AG04450 (cell line): ENCODE measurements at regions not wholly inside any gene's neighbourhood (a gene's known extent, or its start where the extent isn't known, plus 50 kb on each side); places are given as distances from the start of the nearest gene placed in this dataset.

Experiments
- CTCF ChIA-PET: fragments of 300-600, 350-600 bp; formaldehyde crosslinking; extraction: SDS; loops from one replicate; lab custom pipeline; 2022; ENCODE audit warnings: antibody characterized with exemption, inconsistent platforms; lab: Charles Lee
- POLR2A ChIA-PET: fragments of 350-600 bp; formaldehyde crosslinking; extraction: SDS; loops from one replicate; lab custom pipeline; 2021; ENCODE audit warnings: antibody characterized with exemption, inconsistent platforms; lab: Yijun Ruan, JAX
- DNase-seq: peaks from one replicate; pipeline ENCODE4 v3.0.0-alpha.2; 2011; ENCODE audit warnings: low read depth, low spot score
- H3K27ac ChIP-seq: one replicate; pipeline ENCODE4 v1.5.1; 2012; ENCODE audit warnings: low read depth, low read length, control low read depth
- H3K27me3 ChIP-seq: one replicate; pipeline ENCODE4 v1.6.0; 2012; ENCODE audit warnings: low read length; ENCODE audit not compliant: control insufficient read depth, insufficient read depth
- H3K4me3 ChIP-seq: 2 replicates; pipeline ENCODE4 v1.5.1; 2011; ENCODE audit warnings: mild to moderate bottlenecking, low read depth, low read length, control low read depth
- H3K9me3 ChIP-seq: 2 replicates; pipeline ENCODE4 v1.5.1; 2012; ENCODE audit warnings: low read length; ENCODE audit not compliant: control insufficient read depth, insufficient read depth
- CTCF ChIP-seq: IDR thresholded peaks from 2 replicates; pipeline ENCODE4 v1.5.1; 2011; ENCODE audit warnings: low read depth, low read length, control low read depth, inconsistent platforms

DNA sequence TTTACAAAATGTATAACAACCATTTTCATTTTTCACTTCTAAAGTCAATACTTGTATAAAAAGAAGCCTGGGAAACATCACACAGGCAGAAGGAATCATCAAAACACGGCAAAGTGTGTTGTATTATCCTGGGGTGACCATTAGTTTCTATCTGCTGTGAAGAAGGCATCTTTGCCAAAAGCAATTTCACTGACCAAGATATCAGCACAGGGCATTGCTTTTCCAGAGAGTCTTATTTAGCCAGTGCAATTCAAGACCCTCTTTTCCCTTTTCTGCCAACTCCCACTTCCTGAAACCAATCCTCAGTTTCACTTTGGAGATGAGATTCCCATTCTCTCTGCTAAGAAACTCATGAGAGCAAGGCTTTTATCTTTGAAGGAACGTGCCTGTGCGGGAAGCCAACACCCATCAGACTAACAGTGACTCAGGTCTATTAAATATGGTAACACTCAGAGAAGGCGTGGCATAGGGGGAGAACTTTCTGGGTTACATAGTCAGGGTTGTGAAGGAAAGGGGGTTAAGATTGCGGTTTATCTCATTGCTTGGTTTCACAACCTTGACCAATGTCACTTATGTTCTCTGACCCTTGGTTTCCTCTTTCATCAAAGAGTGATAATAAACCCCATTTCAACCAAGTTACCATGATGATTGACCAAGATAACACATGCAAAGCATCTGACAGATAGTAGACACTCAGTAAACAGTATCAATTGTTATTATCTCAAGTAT, 666.9 kb upstream of the KLF4 start:
- H3K4me3 ChIP-seq = no peak overlapping the region
- no peaks in the 10 kb centered on the region for H3K9me3 ChIP-seq
- no peak for DNase-seq
- POLR2A ChIA-PET = no interaction called here
- CTCF ChIA-PET = no interaction called here
- no peak overlapping the region for H3K27ac ChIP-seq
- no peak for TF ChIP-seq CTCF
- H3K27me3 ChIP-seq = no peaks in the 10 kb centered on the region

DNA sequence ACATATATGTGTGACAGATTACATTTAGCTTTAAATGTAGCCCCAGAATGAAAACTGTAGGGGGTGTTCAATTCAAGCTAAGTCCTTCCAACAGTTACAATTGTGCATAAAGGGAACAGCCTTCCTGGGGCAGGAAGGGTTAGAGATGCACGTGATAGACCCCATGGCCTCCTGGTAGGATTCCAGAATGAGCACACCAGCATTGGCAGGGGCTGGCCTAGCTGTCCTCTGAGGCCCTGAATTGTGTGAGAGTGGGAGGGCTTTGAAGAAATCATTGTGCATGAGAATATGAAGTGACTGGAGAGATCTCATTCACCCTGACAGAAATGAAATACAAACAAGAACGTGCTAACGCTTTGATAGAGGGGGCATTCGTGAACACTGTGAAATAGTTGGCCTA, 663.8 kb upstream of the KLF4 start:
- no peaks in the 10 kb centered on the region for H3K27me3 ChIP-seq
- no peak for DNase-seq
- H3K27ac ChIP-seq = no peak overlapping the region
- POLR2A ChIA-PET = no interaction called here
- no peaks in the 10 kb centered on the region for H3K9me3 ChIP-seq
- CTCF ChIA-PET = no interaction called here
- no peak overlapping the region for H3K4me3 ChIP-seq
- TF ChIP-seq CTCF = no peak

GRCh38 chr9:108150736-108151586, 661.4 kb upstream of the KLF4 start:
- POLR2A ChIA-PET = no interaction called here
- Histone ChIP-seq H3K27me3 (no peaks in the 10 kb centered on the region), H3K27ac (no peak overlapping the region), H3K4me3 (no peak overlapping the region), H3K9me3 (no peaks in the 10 kb centered on the region)
- CTCF ChIA-PET = no interaction called here
- DNase-seq = peak; percentile 11
- TF ChIP-seq CTCF = no peak

DNA sequence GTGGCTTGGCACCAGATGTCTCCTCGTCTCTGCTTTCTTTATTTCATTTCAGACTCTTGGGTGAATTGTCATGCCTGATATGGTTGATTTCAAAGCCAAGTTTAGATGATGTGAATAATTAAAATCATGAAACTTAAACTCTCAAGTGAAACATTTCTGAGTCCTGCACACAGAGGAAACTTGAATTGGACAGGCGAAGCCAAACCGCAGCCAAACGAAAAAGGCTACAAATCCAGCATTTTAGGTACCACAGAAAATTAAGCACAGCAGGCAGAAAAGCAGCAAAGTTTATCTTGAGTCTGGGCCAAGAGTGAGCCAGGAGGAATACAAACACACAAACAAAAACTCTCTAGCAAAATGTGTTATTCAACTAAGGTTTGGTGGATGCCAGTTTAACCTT, 659.8 kb upstream of the KLF4 start:
- no peak overlapping the region for H3K27ac ChIP-seq
- no peaks in the 10 kb centered on the region for H3K9me3 ChIP-seq
- no peak overlapping the region for H3K4me3 ChIP-seq
- no peaks in the 10 kb centered on the region for H3K27me3 ChIP-seq
- DNase-seq = no peak
- no peak for TF ChIP-seq CTCF
- POLR2A ChIA-PET = no interaction called here
- CTCF ChIA-PET = no interaction called here

- no peak overlapping the region for H3K4me3 ChIP-seq
- no peak overlapping the region for H3K27ac ChIP-seq
- CTCF ChIA-PET = no interaction called here
- 0 out of 2 replicates have a peak, but pooled peaks have one; percentile 12 for TF ChIP-seq CTCF
- no peak for DNase-seq
- no peaks in the 10 kb centered on the region for H3K9me3 ChIP-seq
- POLR2A ChIA-PET = no interaction called here
- H3K27me3 ChIP-seq = no peaks in the 10 kb centered on the region
Observed at GRCh38 chr9:108142504-108143201, 653.1 kb upstream of the KLF4 start.
